ENCODE measurements at regions not wholly inside any gene's neighbourhood (a gene's known extent, or its start where the extent isn't known, plus 50 kb on each side); places are given as distances from the start of the nearest gene placed in this dataset.
A peak's percentile ranks its signal among the peaks of the same experiment; 100 is the strongest.

DNA sequence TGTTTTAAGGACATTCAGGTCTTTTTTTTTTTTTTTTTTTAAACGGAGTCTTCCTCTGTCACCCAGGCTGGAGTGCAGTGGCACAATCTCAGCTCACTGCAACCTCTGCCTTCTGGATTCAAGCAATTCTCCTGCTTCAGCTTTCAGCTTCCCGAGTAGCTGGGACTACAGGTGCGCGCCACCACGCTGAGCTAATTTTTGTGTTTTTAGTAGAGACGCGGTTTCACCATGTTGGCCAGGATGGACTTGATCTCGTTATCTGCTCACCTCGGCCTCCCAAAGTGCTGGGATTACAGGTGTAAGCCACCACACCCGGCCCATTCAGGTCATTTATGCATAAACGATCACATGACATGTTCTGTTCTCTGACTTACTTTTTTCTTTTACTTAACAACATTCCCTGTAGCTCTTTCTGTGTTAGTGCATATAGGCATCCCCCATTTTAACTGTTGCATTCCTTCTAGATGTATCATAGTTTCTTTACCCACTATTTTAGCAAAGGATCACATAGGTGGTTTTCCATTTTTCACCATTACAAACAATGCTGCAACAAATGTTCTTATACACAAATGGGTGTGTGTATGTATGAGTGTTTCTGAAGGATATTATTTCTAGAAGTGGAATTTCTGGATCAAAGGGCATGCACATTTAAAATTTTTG is 74.2 kb downstream of the ARF6 start:
- Histone ChIP-seq H3K4me3 (no peak overlapping the region), H3K36me3 (ENCODE audit: insufficient read depth, low read length) (no peaks in the 10 kb centered on the region), H3K27ac (no peak overlapping the region), H3K9ac (ENCODE audit: insufficient read length) (no peak overlapping the region), H3K9me3 (ENCODE audit: low read depth, low read length) (no peaks in the 10 kb centered on the region)
- no peak for DNase-seq (ENCODE audit: low read depth, low spot score)
- TF ChIP-seq EZH2 (IDR thresholded peaks at IDR 0.05) = no peak
- no peak for TF ChIP-seq FOXP2 (optimal IDR thresholded peaks at IDR 0.05; ENCODE audit: control extremely low read depth, extremely low read length, insufficient read depth)
- TF ChIP-seq POLR2AphosphoS5 (IDR thresholded peaks at IDR 0.05; ENCODE audit: borderline replicate concordance, low read depth, low read length) = no peak

DNA sequence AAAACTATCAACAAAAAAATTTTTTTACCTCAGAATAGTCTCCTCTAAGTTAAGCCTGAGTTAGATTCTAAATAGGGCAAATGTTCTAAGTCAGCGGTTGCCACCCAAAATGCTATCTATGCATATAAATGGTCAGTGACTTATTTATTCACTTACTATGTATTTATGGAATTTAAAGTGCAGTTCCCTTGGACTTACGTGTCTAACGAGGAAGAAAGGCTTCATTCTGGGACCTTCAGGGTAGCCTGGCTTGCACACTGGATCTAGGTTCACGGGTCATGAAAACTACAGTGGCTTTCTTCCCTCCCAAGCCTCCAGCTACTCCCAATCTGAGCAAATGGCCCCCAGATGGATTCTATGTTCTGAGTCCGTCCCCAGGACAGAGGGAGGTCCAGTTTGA is 77.1 kb downstream of the ARF6 start:
- Histone ChIP-seq H3K36me3 (ENCODE audit: insufficient read depth, low read length) (no peaks in the 10 kb centered on the region), H3K9me3 (ENCODE audit: low read depth, low read length) (no peaks in the 10 kb centered on the region), H3K27ac (0 out of 2 replicates have a peak overlapping the region, but pooled peaks have one; percentile 34), H3K4me3 (no peak overlapping the region), H3K9ac (ENCODE audit: insufficient read length) (no peak overlapping the region)
- TF ChIP-seq EZH2 (IDR thresholded peaks at IDR 0.05) (no peak), FOXP2 (optimal IDR thresholded peaks at IDR 0.05; ENCODE audit: control extremely low read depth, extremely low read length, insufficient read depth) (no peak), POLR2AphosphoS5 (IDR thresholded peaks at IDR 0.05; ENCODE audit: borderline replicate concordance, low read depth, low read length) (no peak)
- no peak for DNase-seq (ENCODE audit: low read depth, low spot score)

DNA sequence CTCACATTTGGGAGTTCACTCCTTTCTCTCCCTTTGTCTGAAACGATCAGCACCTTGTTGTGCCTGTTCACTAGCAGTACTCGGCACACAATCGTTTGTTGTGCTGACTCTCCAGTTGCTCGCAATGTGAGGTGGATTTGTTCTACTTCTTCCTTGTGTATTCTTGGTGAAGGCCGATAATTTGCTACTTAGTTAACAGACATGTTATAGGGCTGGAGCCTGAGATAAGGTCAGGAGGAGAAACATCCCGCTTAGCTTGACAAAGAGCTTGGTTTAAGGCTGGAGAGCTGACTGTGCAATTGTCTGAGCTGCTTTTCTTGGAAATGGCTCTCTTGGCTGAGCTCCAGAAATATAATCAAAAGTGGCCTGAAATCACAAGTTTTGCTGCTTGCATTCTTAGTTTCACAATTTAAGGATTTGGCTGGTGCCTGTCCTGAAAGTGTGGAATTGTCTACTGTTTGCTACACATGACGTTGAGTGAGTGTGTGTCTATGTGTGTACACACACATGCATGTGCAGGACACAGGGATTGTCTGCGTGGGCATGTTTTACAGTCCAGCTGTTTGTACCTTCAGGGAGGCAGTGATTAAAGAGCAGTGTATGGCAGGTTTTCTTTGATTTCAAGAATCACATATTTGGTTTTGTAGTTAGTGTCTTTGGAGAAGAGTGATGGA is 77.7 kb downstream of the ARF6 start:
- Histone ChIP-seq H3K27ac (0 out of 2 replicates have a peak overlapping the region, but pooled peaks have one; percentile 34), H3K9ac (ENCODE audit: insufficient read length) (no peak overlapping the region), H3K36me3 (ENCODE audit: insufficient read depth, low read length) (no peaks in the 10 kb centered on the region), H3K4me3 (peak overlapping the region; percentile 17), H3K9me3 (ENCODE audit: low read depth, low read length) (no peaks in the 10 kb centered on the region)
- DNase-seq (ENCODE audit: low read depth, low spot score) = no peak
- TF ChIP-seq POLR2AphosphoS5 (IDR thresholded peaks at IDR 0.05; ENCODE audit: borderline replicate concordance, low read depth, low read length) (peak; percentile 49), FOXP2 (optimal IDR thresholded peaks at IDR 0.05; ENCODE audit: control extremely low read depth, extremely low read length, insufficient read depth) (no peak), EZH2 (IDR thresholded peaks at IDR 0.05) (no peak)

DNA sequence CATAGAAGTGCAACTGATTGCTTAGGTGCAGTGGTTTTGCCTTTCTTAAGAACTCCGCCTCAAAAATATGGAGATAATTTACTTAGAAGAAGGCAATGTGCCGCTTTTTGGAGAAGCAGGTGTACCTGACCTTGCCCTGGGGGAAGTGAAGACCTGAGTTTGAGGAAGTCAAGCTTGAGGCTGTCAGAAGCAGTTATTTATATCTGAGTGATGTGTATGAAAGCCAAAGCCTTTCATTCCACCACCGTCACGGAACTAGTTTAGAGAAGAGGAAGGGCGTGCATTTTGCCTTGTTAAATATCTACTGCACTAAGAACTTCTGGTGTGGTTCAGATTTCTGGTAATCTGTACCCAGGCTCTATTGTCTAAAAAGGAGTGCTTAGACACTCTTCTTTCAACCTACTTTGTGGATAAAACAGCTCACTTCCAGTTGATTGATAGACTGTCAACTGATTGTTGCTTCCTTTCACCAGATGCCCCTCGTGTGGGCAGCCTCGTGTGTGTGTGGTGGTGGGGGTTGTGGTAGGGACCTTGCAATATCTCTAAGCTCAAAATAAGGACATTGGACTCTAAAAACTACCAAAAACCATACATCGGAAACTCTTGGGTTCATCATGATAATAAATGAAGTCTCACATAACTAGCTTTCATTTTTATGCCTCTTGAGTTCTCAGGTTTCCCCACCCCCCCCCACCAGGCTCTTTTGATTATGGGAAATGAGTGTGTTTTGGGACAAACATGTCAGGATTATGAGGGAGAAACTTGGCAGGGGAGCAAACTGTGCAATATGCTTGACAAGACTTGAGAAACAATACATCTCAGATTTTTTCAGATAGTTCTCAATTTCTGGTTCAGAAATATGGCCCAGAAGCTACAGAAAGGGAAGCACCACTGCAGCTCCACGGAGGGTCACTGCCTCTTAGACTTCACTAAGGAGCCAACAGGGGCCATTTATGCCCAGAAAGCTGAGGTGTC is 78.6 kb downstream of the ARF6 start:
- peak overlapping the region; percentile 62 for H3K4me3 ChIP-seq
- no peak for TF ChIP-seq FOXP2 (optimal IDR thresholded peaks at IDR 0.05; ENCODE audit: control extremely low read depth, extremely low read length, insufficient read depth)
- no peak for TF ChIP-seq EZH2 (IDR thresholded peaks at IDR 0.05)
- TF ChIP-seq POLR2AphosphoS5 (IDR thresholded peaks at IDR 0.05; ENCODE audit: borderline replicate concordance, low read depth, low read length) = no peak
- H3K9me3 ChIP-seq (ENCODE audit: low read depth, low read length) = no peaks in the 10 kb centered on the region
- H3K36me3 ChIP-seq (ENCODE audit: insufficient read depth, low read length) = no peaks in the 10 kb centered on the region
- peak overlapping the region; percentile 88 for H3K27ac ChIP-seq
- DNase-seq (ENCODE audit: low read depth, low spot score) = no peak
- H3K9ac ChIP-seq (ENCODE audit: insufficient read length) = no peak overlapping the region

DNA sequence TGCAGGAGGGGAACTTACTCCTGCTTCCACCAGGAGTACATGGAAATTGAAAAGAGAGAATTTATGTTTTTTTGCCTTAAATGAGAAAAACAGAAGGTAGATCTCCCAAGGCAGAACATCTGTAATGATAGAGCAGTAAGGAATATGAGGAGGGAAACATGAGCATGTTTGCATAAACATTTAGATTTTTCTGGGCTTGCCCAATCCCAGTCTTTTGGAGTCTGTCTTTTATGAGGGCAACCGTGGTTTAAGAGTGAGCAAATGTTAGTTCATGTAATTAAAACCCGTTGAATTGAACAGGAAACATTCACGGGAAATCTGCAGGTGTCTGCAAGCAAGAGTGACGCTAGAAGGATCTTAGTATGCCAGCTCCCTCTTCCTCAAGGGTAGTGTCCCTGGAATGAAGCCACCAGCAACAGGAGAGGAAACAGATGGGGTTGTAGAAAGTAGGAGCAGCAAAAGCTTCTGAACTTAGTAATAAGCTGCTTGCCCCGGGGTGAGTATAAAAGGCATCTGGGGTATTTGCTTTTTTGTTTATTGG is 79.3 kb downstream of the ARF6 start:
- DNase-seq (ENCODE audit: low read depth, low spot score) = peak; percentile 74
- Histone ChIP-seq H3K27ac (peak overlapping the region; percentile 88), H3K9ac (ENCODE audit: insufficient read length) (no peak overlapping the region), H3K4me3 (peak overlapping the region; percentile 62), H3K9me3 (ENCODE audit: low read depth, low read length) (no peaks in the 10 kb centered on the region), H3K36me3 (ENCODE audit: insufficient read depth, low read length) (no peaks in the 10 kb centered on the region)
- TF ChIP-seq POLR2AphosphoS5 (IDR thresholded peaks at IDR 0.05; ENCODE audit: borderline replicate concordance, low read depth, low read length) (no peak; the same call in 1 of the 2 replicates), FOXP2 (optimal IDR thresholded peaks at IDR 0.05; ENCODE audit: control extremely low read depth, extremely low read length, insufficient read depth) (peak; percentile 96), EZH2 (IDR thresholded peaks at IDR 0.05) (no peak)

DNA sequence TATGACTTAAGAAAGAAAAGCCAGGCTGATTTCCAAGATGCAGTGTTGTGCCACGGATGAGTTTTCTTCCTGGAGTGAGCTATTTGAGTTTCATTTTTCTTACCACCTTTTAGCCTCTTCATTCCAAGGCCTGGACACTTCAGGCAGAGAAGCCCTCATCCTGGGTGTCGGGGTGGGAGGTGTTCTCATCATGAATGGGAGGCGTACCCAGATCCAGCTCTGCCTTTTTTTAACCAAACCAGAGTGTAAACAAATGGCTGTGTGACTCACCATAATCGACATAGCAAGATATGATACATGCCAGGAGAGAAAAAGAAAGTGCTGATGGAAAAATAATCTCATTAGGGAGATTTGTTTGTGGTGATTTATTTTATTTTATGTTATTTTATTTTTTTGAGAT is 79.9 kb downstream of the ARF6 start:
- Histone ChIP-seq H3K9me3 (ENCODE audit: low read depth, low read length) (no peaks in the 10 kb centered on the region), H3K36me3 (ENCODE audit: insufficient read depth, low read length) (no peaks in the 10 kb centered on the region), H3K4me3 (peak overlapping the region; percentile 62), H3K9ac (ENCODE audit: insufficient read length) (no peak overlapping the region), H3K27ac (peak overlapping the region; percentile 88)
- no peak for DNase-seq (ENCODE audit: low read depth, low spot score)
- TF ChIP-seq POLR2AphosphoS5 (IDR thresholded peaks at IDR 0.05; ENCODE audit: borderline replicate concordance, low read depth, low read length) (no peak), FOXP2 (optimal IDR thresholded peaks at IDR 0.05; ENCODE audit: control extremely low read depth, extremely low read length, insufficient read depth) (no peak), EZH2 (IDR thresholded peaks at IDR 0.05) (no peak)

DNA sequence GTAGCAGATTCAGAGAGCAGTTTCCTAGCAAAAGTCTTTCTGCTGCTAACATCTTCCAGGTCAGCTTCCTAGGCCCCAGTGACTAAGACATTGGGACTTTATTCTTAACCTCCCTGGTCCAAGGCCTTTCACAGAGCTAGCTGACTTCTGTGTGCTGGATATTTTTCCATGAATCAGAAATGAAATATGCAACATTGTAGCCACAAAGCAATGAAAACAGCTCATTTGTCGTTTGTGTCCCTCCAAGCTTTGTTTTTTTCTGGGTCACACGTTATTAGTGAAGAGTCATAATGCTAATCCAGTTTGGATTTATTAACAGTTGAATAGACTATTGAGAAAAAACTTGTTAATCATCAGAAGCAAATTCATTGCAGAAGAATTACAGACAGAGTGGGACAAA is 82.4 kb downstream of the ARF6 start:
- no peak for TF ChIP-seq FOXP2 (optimal IDR thresholded peaks at IDR 0.05; ENCODE audit: control extremely low read depth, extremely low read length, insufficient read depth)
- TF ChIP-seq POLR2AphosphoS5 (IDR thresholded peaks at IDR 0.05; ENCODE audit: borderline replicate concordance, low read depth, low read length) = no peak
- TF ChIP-seq EZH2 (IDR thresholded peaks at IDR 0.05) = no peak
- DNase-seq (ENCODE audit: low read depth, low spot score) = no peak
- H3K36me3 ChIP-seq (ENCODE audit: insufficient read depth, low read length) = no peaks in the 10 kb centered on the region
- no peaks in the 10 kb centered on the region for H3K9me3 ChIP-seq (ENCODE audit: low read depth, low read length)
- no peak overlapping the region for H3K9ac ChIP-seq (ENCODE audit: insufficient read length)
- H3K4me3 ChIP-seq = no peak overlapping the region
- no peak overlapping the region for H3K27ac ChIP-seq

Data from SK-N-MC (cell line).